B cell (primary cell): ENCODE measurements at regions not wholly inside any gene's neighbourhood (a gene's known extent, or its start where the extent isn't known, plus 50 kb on each side); places are given as distances from the start of the nearest gene placed in this dataset.

ENCODE experiments used
- ATAC-seq: fragments of 200-7000 bp; cut with Tn5 transposase; one replicate; pipeline ENCODE4 v1.10.0; 2021; ENCODE audit warnings: low read depth, mild to moderate bottlenecking, moderate number of reproducible peaks, moderate library complexity
- CTCF ChIA-PET: fragments of 350-600 bp; sonication (Branson Sonifier 250); formaldehyde crosslinking; loops from one replicate; lab custom pipeline; 2021; ENCODE audit warnings: antibody characterized with exemption, inconsistent platforms; lab: Charles Lee
- POLR2A ChIA-PET: fragments of 350-600 bp; sonication (Branson Sonifier 250); formaldehyde crosslinking; loops from one replicate; lab custom pipeline; 2021; ENCODE audit warnings: antibody characterized with exemption; lab: Charles Lee
- DNase-seq: peaks from one replicate; pipeline ENCODE4 v3.0.0; 2013
- H2AFZ ChIP-seq: 2 replicates; pipeline ENCODE4 v1.6.1; 2012; ENCODE audit warnings: mild to moderate bottlenecking, low read depth, low read length; ENCODE audit not compliant: insufficient read depth, poor library complexity, severe bottlenecking
- H3K27ac ChIP-seq, 2 donors: 1 replicate in 1 of 2; 2 replicates in 1 of 2; pipeline ENCODE4 v1.5.1; 2012 to 2013; ENCODE audit warnings: low read length in 2 of 2, mild to moderate bottlenecking in 2 of 2, moderate library complexity in 1 of 2
- H3K27me3 ChIP-seq, 4 experiments: fragments of 200-600 bp in 1 of 4; sonication (generic) in 1 of 4; replicated peaks in 1 of 4; 1 replicate in 2 of 4; 2 replicates in 2 of 4; pipeline versions ENCODE4 v1.6.1 to v1.7.0; 2013 to 2016; ENCODE audit warnings: low read length in 3 of 4, mild to moderate bottlenecking in 2 of 4, mixed read lengths in 1 of 4, moderate library complexity in 1 of 4; ENCODE audit not compliant: insufficient read depth in 4 of 4, control insufficient read depth in 3 of 4; ENCODE audit errors: control extremely low read depth in 1 of 4
- H3K36me3 ChIP-seq, 2 experiments: replicated peaks in 1 of 2; 1 replicate in 1 of 2; 2 replicates in 1 of 2; pipeline versions ENCODE4 v1.6.1 to v1.7.1; 2013; ENCODE audit warnings: low read length in 1 of 2; ENCODE audit not compliant: insufficient read depth in 2 of 2, control insufficient read depth in 1 of 2; ENCODE audit errors: control extremely low read depth in 1 of 2, extremely low read depth in 1 of 2
- H3K4me1 ChIP-seq, 2 donors: fragments of 200-600 bp in 1 of 2; sonication (generic) in 1 of 2; 1 replicate in 1 of 2; 2 replicates in 1 of 2; pipeline versions ENCODE4 v1.5.1 to v1.6.1; 2013 to 2017; ENCODE audit warnings: low read length in 2 of 2; ENCODE audit not compliant: control insufficient read depth in 2 of 2, insufficient read depth in 2 of 2
- H3K4me2 ChIP-seq: replicated peaks from 2 replicates; pipeline ENCODE3; 2012; ENCODE audit warnings: mild to moderate bottlenecking, low read depth, low read length; ENCODE audit not compliant: poor library complexity, severe bottlenecking
- H3K4me3 ChIP-seq, 5 experiments: fragments of 200-600 bp in 1 of 5; sonication (generic) in 1 of 5; 1 replicate in 3 of 5; 2 replicates in 2 of 5; pipeline versions ENCODE4 v1.5.1 to v1.7.0; 2011 to 2016; ENCODE audit warnings: low read length in 4 of 5, mild to moderate bottlenecking in 4 of 5, low read depth in 2 of 5, control low read depth in 1 of 5, moderate library complexity in 1 of 5; ENCODE audit not compliant: insufficient read depth in 1 of 5; ENCODE audit errors: control extremely low read depth in 1 of 5, extremely low read depth in 1 of 5
- H3K79me2 ChIP-seq: fragments of 200-600 bp; sonication (generic); one replicate; pipeline ENCODE4 v1.6.0; 2016; ENCODE audit warnings: low read length; ENCODE audit not compliant: control insufficient read depth, insufficient read depth
- H3K9ac ChIP-seq: fragments of 200-600 bp; sonication (generic); 2 replicates; pipeline ENCODE4 v1.6.1; 2017; ENCODE audit warnings: mild to moderate bottlenecking, low read length, moderate library complexity
- H3K9me3 ChIP-seq, 3 donors: one replicate each; pipeline versions ENCODE4 v1.6.1 to v1.7.1; 2013; ENCODE audit warnings: low read length in 2 of 3; ENCODE audit not compliant: control insufficient read depth in 2 of 3, insufficient read depth in 1 of 3; ENCODE audit errors: control extremely low read depth in 1 of 3
- H4K20me1 ChIP-seq: 2 replicates; pipeline ENCODE4 v1.6.0; 2012; ENCODE audit warnings: mild to moderate bottlenecking, low read length; ENCODE audit not compliant: insufficient read depth, control insufficient read depth, poor library complexity, severe bottlenecking
- H3K27ac Mint-ChIP-seq: one replicate; pipeline ENCODE4 v1.8.0; 2021; ENCODE audit warnings: mixed read lengths
- H3K27me3 Mint-ChIP-seq: one replicate; pipeline ENCODE4 v1.8.0; 2021; ENCODE audit warnings: mixed read lengths
- H3K4me1 Mint-ChIP-seq: one replicate; pipeline ENCODE4 v1.8.0; 2021; ENCODE audit warnings: mixed read lengths
- H3K4me3 Mint-ChIP-seq: one replicate; pipeline ENCODE4 v1.8.0; 2021; ENCODE audit warnings: mixed read lengths
- H3K9me3 Mint-ChIP-seq: one replicate; pipeline ENCODE4 v1.8.0; 2022; ENCODE audit warnings: mixed read lengths; ENCODE audit not compliant: insufficient read depth
- EZH2 ChIP-seq: IDR thresholded peaks from 2 replicates; pipeline ENCODE4 v1.6.1; 2012; ENCODE audit warnings: borderline replicate concordance, low read depth, mild to moderate bottlenecking, moderate library complexity, low read length; ENCODE audit not compliant: insufficient read depth, poor library complexity, severe bottlenecking
- WGBS: methylation state at CpG from one replicate; pipeline ENCODE4 v1.1.5; 2013; ENCODE audit warnings: missing lambda C conversion rate; ENCODE audit not compliant: insufficient coverage; 5-methylcytosine and 5-hydroxymethylcytosine counted together
- intact Hi-C: fragments of 100-400 bp; cut with micrococcal nuclease; formaldehyde crosslinking; loops from one replicate; pipeline ENCODE4 v1.10.0; 2022
- TF ChIP-seq, protein P1 (sequence below): fragments of 200-600 bp; IDR thresholded peaks from one replicate; pipeline ENCODE4 v1.8.0; 2022; ENCODE audit warnings: antibody characterized with exemption, mild to moderate bottlenecking

DNA sequence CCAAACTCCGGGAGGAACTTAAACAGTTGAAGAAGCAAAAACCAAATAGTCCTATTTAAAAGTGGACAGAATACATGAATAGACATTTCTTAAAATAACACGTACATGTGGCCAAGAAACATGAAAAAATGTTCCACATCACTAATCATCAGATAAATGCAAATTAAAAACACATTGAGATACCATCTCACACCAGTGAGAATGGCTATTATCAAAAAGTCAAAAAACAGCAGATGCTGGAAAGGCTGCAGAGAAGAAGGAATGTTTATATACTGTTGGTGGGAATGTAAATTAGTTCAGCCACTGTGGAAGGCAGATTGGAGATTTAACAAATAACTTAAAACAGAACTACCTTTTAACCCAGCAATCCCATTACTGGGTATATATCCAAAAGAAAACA, 283.0 kb upstream of the IZUMO3 start:
- Mint-ChIP-seq H3K27ac (no peak overlapping the region), H3K9me3 (no peaks in the 10 kb centered on the region), H3K4me1 (no peaks in the 10 kb centered on the region), H3K27me3 (no peaks in the 10 kb centered on the region), H3K4me3 (no peak overlapping the region)
- no peaks in the 10 kb centered on the region for H3K79me2 ChIP-seq
- H3K4me1 ChIP-seq: no peaks in the 10 kb centered on the region
- intact Hi-C loops: no loop called here
- H3K9ac ChIP-seq: no peak overlapping the region
- POLR2A ChIA-PET: no interaction called here
- no peak overlapping the region for H3K4me2 ChIP-seq
- ATAC-seq: no peak
- CTCF ChIA-PET: no interaction called here
- H3K36me3 ChIP-seq: no peaks in the 10 kb centered on the region
- H3K27me3 ChIP-seq: no peaks in the 10 kb centered on the region
- no peak for DNase-seq
- no peak overlapping the region for H2AFZ ChIP-seq
- WGBS: no CpG with 5 or more reads among the region's 2 CpGs
- no peak for TF ChIP-seq EZH2
- TF ChIP-seq, protein P1, sequence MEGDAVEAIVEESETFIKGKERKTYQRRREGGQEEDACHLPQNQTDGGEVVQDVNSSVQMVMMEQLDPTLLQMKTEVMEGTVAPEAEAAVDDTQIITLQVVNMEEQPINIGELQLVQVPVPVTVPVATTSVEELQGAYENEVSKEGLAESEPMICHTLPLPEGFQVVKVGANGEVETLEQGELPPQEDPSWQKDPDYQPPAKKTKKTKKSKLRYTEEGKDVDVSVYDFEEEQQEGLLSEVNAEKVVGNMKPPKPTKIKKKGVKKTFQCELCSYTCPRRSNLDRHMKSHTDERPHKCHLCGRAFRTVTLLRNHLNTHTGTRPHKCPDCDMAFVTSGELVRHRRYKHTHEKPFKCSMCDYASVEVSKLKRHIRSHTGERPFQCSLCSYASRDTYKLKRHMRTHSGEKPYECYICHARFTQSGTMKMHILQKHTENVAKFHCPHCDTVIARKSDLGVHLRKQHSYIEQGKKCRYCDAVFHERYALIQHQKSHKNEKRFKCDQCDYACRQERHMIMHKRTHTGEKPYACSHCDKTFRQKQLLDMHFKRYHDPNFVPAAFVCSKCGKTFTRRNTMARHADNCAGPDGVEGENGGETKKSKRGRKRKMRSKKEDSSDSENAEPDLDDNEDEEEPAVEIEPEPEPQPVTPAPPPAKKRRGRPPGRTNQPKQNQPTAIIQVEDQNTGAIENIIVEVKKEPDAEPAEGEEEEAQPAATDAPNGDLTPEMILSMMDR: no peak
- H3K27ac ChIP-seq: no peak overlapping the region
- H4K20me1 ChIP-seq: no peaks in the 10 kb centered on the region
- H3K4me3 ChIP-seq: no peak overlapping the region
- H3K9me3 ChIP-seq: peaks cover 0 to 3% (median 0%) of the 10 kb centered on the region in 3 donors

DNA sequence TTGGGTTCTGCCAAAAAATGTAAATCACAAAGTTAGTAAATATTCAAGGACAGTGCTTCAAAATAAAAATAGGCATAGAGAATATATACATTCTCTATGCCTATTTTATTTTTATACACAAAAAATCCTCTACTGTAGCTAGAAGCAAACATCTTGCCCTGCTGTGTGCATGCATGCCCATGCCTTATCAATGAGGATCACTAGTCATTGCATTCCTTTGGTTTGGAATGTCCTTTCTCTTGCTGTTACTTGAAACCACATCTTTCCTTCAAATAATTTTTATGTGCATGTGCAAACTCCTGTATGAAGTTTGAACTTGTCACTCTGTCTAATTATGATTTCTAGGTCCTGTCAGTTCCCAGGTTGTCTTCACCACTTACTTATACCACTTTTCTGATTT, 278.9 kb upstream of the IZUMO3 start:
- TF ChIP-seq EZH2: no peak
- TF ChIP-seq, protein P1: no peak
- intact Hi-C loops: no loop called here
- H3K27me3 ChIP-seq: no peaks in the 10 kb centered on the region
- no peak overlapping the region for H3K4me3 ChIP-seq
- H3K36me3 ChIP-seq: no peaks in the 10 kb centered on the region
- H3K9me3 Mint-ChIP-seq: no peaks in the 10 kb centered on the region
- ChIA-PET POLR2A (no interaction called here), CTCF (no interaction called here)
- no peak overlapping the region for H3K4me3 Mint-ChIP-seq
- H2AFZ ChIP-seq: no peak overlapping the region
- no peaks in the 10 kb centered on the region for H4K20me1 ChIP-seq
- H3K4me2 ChIP-seq: no peak overlapping the region
- H3K4me1 Mint-ChIP-seq: no peaks in the 10 kb centered on the region
- H3K27ac Mint-ChIP-seq: no peak overlapping the region
- no peaks in the 10 kb centered on the region for H3K27me3 Mint-ChIP-seq
- peaks cover 0 to 3% (median 0%) of the 10 kb centered on the region in 3 donors for H3K9me3 ChIP-seq
- H3K4me1 ChIP-seq: no peaks in the 10 kb centered on the region
- no peak overlapping the region for H3K9ac ChIP-seq
- no peak for ATAC-seq
- H3K27ac ChIP-seq: no peak overlapping the region
- H3K79me2 ChIP-seq: no peaks in the 10 kb centered on the region
- DNase-seq: no peak
